Stomach (tissue), 4 donors: ENCODE measurements at regions not wholly inside any gene's neighbourhood (a gene's known extent, or its start where the extent isn't known, plus 50 kb on each side); places are given as distances from the start of the nearest gene placed in this dataset.

Source experiments
- POLR2A ChIP-seq, 4 donors: fragments of 450-650 bp; IDR thresholded peaks; one replicate each; pipeline ENCODE4 v1.6.1; 2016; ENCODE audit warnings: antibody characterized with exemption in 4 of 4, control low read depth in 2 of 4, mild to moderate bottlenecking in 1 of 4, moderate library complexity in 1 of 4
- POLR2AphosphoS5 ChIP-seq, 3 donors: sonication (generic); formaldehyde crosslinking; IDR thresholded peaks; one replicate each; pipeline ENCODE4 v1.6.1; 2016; ENCODE audit warnings: antibody characterized with exemption in 3 of 3
- TF ChIP-seq, protein P1 (sequence below), 7 experiments: fragments of 450-650 bp in 4 of 7; fragments of 200-600 bp in 3 of 7; sonication (generic) in 3 of 7; IDR thresholded peaks; one replicate each; pipeline ENCODE4 v1.5.1; 2016 to 2019; ENCODE audit warnings: antibody characterized with exemption in 7 of 7, control low read depth in 2 of 7, mild to moderate bottlenecking in 1 of 7

DNA sequence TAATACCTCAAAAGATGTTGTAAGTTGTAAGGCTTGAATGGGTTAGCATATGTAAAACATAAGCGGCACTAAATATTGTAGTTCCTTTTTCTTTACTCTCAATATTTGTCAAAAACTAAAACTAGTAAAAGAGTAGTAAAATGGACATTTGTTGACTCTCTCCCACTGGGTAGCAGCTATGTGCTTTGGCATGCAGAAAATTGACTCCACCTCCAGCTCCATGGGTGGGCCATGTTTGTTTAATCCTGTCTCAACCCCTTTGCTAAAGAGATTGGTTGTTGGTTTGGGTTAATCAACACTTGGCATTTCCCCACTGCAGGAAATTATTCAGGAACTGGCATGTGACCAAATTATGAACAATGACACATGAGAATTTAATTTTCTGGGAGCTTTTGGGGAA is 114.8 kb downstream of the EOMES start:
- TF ChIP-seq POLR2A (IDR thresholded peaks at IDR 0.05) (no peak), POLR2AphosphoS5 (IDR thresholded peaks at IDR 0.05) (peak in 1 of 3 donors; percentile 19)
- TF ChIP-seq, protein P1, sequence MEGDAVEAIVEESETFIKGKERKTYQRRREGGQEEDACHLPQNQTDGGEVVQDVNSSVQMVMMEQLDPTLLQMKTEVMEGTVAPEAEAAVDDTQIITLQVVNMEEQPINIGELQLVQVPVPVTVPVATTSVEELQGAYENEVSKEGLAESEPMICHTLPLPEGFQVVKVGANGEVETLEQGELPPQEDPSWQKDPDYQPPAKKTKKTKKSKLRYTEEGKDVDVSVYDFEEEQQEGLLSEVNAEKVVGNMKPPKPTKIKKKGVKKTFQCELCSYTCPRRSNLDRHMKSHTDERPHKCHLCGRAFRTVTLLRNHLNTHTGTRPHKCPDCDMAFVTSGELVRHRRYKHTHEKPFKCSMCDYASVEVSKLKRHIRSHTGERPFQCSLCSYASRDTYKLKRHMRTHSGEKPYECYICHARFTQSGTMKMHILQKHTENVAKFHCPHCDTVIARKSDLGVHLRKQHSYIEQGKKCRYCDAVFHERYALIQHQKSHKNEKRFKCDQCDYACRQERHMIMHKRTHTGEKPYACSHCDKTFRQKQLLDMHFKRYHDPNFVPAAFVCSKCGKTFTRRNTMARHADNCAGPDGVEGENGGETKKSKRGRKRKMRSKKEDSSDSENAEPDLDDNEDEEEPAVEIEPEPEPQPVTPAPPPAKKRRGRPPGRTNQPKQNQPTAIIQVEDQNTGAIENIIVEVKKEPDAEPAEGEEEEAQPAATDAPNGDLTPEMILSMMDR (IDR thresholded peaks at IDR 0.05) = no peak
